NCI-H526 (cell line): ENCODE measurements at regions not wholly inside any gene's neighbourhood (a gene's known extent, or its start where the extent isn't known, plus 50 kb on each side); places are given as distances from the start of the nearest gene placed in this dataset.
A peak's percentile ranks its signal among the peaks of the same experiment; 100 is the strongest.

Experiments
- DNase-seq, 2 experiments: peaks; one replicate each; lab custom pipeline; 2025; lab: John Stamatoyannopoulos, UW

- DNase-seq: no peak
Measured at GRCh38 chr13:99663185-99663825, 162.0 kb downstream of the TM9SF2 start.

GRCh38 chr13:99662678-99663077 lies 161.4 kb downstream of the TM9SF2 start:
- no peak for DNase-seq

- DNase-seq: no peak
Measured at GRCh38 chr13:99661791-99662190, 160.5 kb downstream of the TM9SF2 start.

DNA sequence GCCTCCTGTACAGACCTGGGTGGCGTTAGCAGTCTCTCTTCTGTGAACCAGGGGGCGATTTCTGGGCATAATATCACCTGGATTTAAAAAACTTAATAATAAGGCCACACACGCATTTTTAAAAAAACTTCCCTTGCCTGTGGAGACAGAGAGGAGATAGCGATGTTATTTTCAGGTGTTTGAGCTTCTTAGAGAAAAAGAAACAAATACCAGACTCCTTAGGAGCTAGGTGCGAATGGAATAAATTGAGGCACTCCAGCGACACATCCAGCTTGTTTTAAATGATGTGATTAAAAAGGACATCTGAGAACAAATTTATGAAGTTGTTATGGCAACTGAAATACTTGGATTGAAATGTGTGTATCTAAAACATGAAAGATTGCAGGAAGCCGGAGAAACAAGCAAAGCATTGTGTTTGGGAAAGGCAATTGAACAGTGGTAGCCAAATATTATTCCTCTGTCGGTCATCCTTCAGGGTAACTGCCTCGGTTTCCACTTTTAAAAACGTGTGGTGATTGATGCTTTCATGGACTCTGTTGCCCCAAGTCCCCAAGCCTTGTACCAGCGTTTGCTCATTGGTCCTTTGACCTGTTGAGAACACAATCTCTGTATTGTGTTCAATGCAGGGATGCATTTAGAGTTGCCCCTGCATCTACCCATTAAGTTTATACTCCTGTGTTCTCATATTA lies 158.7 kb downstream of the TM9SF2 start:
- no peak for DNase-seq

DNA sequence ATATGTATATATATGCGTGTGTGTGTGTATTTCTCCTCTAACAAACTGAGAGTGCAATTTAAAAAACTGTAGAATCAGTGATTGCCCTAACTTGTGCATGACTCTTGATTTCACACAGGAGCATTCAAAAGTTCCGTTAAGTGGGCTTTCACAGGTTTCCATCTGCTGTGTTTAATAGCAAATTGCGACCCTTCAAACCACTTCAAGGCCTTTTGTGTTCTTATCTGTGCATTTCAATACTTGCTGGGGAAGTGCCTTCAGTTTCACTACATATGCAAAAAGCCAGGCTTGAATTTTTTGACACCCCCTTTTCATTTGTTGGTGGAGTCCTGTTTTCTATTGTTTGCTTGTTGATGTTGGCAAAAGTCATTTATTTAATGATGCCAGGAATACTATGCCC lies 158.0 kb downstream of the TM9SF2 start:
- no peak for DNase-seq

DNA sequence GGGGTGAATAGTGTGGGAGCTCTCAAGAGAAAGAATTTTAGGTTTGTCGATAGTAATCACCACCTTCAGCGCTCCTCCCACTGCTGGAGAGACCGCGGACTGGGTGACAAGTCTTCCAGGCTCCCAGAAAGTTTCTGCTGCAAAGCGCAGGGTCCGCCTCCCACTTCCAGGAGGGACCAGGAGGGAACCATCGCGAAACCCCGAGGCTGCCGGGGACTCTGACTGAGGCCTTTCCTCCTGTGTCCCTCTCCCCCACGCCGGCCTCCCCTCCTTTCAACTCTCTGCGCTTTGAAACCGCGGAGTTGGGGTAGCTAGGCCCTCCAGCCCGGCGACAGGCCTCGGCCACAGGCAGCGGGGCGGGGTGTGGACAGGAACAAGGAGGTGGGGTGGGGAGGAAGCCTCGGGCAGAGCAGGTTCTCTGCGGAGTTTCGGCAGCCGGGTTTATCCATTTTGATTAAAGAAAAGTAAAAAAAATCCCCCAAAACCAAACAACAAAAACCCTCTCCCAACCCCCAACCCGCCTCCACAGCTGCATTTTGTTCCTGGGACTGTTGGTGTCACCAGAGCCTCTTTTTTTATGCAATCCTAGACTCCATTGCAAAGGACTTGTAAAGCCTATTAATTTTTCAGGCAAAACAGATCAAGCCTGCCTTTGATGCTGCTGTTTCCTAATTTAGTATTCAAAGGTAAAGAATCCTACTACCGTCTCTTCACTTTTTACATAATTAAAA lies 157.2 kb downstream of the TM9SF2 start:
- peak; percentile 53 to 81 for DNase-seq

- peak in 1 of 2 experiments; percentile 61 for DNase-seq
Measured at GRCh38 chr13:99657848-99658260, 156.6 kb downstream of the TM9SF2 start.

GRCh38 chr13:99656844-99657381 lies 155.6 kb downstream of the TM9SF2 start:
- no peak for DNase-seq

DNA sequence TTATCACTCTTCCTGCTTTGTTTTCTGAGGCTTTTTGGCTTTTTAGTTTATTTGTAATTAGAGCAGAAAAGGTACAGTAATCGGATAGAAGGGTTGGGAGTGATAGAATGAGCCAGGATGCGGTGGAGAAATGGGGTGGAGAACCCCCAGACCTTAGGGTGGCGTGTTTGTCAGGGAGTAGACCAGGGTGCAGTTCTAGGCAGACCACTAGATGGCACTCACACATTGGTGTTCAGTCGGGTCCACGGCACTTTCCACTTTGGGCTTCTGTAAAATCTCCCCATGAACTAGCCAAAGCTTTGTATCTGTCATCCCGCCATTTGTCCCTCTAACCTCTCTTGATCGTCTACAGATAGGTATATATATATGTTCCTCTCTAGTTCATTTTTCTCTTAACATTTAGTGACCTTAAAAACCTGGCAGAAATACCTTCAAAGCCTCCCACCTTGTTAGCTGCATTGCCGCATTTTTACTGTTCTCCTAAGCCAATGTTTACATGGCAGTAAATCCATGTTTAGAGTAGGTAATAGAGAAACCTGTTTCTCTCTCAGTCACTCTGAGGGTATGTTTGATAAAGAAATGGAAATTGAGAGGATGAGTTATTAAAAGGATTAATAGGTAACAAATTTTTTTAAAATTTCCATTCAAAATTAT lies 154.9 kb downstream of the TM9SF2 start:
- peak; percentile 51 to 89 for DNase-seq

DNA sequence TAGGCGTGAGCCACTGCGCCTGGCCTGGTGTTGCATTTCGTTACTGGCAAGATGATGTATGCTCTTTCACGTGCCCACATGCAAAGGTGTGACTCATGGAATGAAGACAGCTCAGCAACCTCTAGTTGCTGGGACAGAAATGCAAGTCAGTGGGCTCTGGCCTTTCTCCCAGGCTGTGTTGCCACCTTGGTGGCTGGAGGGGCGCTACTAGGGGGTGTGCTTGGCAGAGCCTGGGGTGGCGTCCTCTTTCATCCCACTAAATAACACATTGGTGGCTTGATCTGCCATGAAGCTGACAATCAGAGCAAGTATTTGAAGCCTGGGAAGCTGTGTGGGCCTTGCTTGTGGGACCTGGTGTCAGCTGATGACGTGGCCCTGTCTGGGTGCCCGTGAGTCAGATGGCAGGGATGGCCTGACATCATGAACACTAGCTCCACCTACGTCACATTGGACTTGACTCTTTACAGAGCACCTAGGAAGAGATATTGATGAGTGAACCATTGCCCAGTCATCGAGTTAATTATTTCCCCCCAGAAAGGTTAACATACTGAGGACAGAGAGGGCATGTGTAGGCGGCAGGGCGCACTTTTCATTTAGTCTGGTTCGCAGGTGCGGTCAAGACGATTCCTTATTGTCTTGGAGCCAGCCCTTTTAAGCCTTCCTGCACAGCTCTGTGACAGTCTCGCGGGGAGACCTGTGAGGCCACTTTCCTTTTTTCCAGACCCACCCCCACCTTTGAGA lies 154.2 kb downstream of the TM9SF2 start:
- DNase-seq: no peak

GRCh38 chr13:99654076-99654475 lies 152.8 kb downstream of the TM9SF2 start:
- no peak for DNase-seq

DNA sequence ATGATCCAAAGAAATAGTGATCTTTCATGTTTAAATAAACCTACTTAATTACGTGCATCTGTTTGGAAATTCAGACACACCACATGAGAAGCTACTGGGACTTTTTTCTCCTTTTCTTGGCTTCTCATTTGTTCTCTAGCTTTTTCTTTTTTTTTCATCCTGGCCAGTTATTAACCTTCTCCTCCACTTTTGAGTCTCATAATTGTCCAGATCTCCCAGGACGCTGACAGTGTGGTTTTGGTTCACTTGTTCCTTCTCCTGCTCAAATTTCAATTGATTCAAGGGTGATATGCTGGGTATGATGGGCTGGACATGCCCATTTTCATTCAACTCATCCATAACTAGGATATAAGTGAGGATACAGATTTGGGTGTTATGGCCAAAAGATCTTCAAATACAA lies 152.3 kb downstream of the TM9SF2 start:
- no peak for DNase-seq

GRCh38 chr13:99652901-99653300 lies 151.6 kb downstream of the TM9SF2 start:
- no peak for DNase-seq

DNA sequence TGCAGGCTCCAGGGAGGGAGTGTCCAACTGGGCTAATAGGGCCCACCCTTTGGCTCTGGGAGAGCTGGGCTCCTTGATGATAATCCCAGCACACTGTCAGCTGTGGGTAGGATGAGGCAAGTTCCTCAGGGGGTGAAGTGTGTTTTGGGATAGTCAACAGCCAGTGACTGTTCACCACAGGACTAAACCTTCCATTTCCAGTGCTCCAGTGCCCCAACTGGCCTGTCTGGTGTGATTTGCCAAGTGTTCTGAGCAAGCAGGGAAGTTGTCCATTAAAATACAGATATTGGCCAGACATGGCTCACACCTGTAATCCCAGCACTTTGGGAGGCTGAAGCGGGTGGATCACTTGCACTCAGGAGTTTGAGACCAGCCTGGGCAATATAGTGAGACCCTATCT lies 150.9 kb downstream of the TM9SF2 start:
- DNase-seq: no peak

- DNase-seq: no peak
Measured at GRCh38 chr13:99651016-99651415, 149.7 kb downstream of the TM9SF2 start.

GRCh38 chr13:99650410-99650809 lies 149.1 kb downstream of the TM9SF2 start:
- DNase-seq: no peak

DNA sequence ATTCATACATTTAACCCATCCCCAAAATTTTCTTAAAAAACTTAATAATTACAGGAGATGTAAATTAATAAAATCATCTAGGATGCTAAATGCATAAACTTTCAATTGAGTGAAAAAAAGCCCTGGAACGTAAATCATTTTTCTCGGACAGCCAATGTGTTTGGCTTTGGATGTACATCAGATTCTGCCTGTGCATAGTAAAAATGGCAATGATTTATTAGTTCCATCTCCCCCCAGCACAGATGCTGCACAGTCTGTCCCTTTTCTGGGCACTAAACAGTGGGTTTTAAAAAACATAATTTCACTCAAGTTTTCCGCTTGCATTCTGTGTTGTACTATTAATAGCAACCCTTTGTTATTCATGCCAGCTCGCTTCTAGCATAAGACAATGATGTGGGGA lies 147.7 kb downstream of the TM9SF2 start:
- DNase-seq: no peak

DNA sequence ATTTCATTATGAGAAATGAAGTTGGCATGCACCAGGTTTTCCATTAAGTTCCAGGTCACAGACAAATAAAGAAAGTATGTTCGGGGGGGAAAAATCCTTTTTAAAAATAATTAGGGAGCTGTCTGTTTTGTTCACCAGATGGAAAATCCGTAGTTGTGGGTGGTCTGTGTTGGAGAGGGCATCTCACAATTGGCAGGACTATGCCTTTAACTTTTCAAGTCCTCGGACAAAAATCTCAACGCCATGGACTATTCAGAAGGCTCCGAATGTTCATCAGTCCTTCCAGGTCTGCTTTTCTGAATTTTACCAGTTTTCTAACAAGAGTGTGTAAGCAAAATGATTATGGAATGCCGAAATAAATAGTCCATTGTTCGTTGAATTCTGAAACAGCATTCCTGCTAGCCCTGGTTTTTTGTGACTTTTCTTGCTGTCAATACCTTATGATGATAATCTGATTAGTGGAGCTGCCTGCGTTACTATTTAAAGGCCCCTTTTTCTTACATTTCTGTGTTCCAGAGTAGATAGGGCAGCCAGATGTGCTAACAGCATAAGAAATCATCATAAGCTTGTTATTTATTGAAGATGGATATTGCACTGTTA lies 146.9 kb downstream of the TM9SF2 start:
- DNase-seq: no peak

GRCh38 chr13:99647596-99647985 lies 146.3 kb downstream of the TM9SF2 start:
- no peak for DNase-seq

GRCh38 chr13:99646866-99647595 lies 145.8 kb downstream of the TM9SF2 start:
- DNase-seq: no peak

DNA sequence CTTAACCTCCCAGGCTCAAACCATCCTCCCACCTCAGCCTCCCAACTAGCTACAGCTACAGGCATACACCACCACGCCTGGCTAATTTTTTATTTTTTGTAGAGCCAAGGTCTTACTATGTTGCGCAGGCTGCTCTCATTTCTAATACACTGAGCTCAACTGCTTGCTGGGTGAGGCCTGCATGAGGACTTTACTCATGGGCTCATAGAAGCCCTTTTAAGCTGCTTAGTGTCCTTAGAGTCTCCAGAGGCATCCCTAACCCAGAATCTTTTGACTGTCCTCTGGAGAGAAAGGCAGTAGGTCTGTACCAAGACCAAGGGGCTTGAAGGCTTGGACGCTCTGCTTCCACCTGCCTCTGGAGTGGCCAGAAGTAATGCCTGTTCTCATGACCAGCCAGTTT lies 141.6 kb downstream of the TM9SF2 start:
- no peak for DNase-seq
